Superior temporal gyrus (tissue), 1 donor: ENCODE measurements at regions not wholly inside any gene's neighbourhood (a gene's known extent, or its start where the extent isn't known, plus 50 kb on each side); places are given as distances from the start of the nearest gene placed in this dataset.
"Not testable (repeated sequence)": the region's sequence is repeated elsewhere in the genome, so short reads cannot be mapped to it uniquely, and the experiment has no call there.

Experiments
- DNase-seq: peaks from one replicate; pipeline ENCODE4 v3.0.0-alpha.2; 2016; ENCODE audit errors: extremely low spot score

GRCh38 chr2:111366641-111367029 is 245.9 kb downstream of the BCL2L11 start:
- not testable (repeated sequence) for DNase-seq

- not testable (repeated sequence) for DNase-seq
Observed at GRCh38 chr2:111367080-111367479, 246.4 kb downstream of the BCL2L11 start.

GRCh38 chr2:111367871-111368270 is 247.2 kb downstream of the BCL2L11 start:
- DNase-seq: not testable (repeated sequence)

GRCh38 chr2:111368288-111368687 is 247.6 kb downstream of the BCL2L11 start:
- not testable (repeated sequence) for DNase-seq

- DNase-seq: not testable (repeated sequence)
Observed at GRCh38 chr2:111373060-111373459, 252.3 kb downstream of the BCL2L11 start.

GRCh38 chr2:111373989-111374388 is 253.3 kb downstream of the BCL2L11 start:
- DNase-seq: not testable (repeated sequence)

GRCh38 chr2:111374734-111375133 is 254.0 kb downstream of the BCL2L11 start:
- not testable (repeated sequence) for DNase-seq

- DNase-seq: not testable (repeated sequence)
Observed at GRCh38 chr2:111375320-111375883, 254.7 kb downstream of the BCL2L11 start.

GRCh38 chr2:111376272-111376970 is 255.7 kb downstream of the BCL2L11 start:
- DNase-seq: not testable (repeated sequence)

- not testable (repeated sequence) for DNase-seq
Observed at GRCh38 chr2:111376971-111377352, 256.2 kb downstream of the BCL2L11 start.

- not testable (repeated sequence) for DNase-seq
Observed at GRCh38 chr2:111377386-111377959, 256.8 kb downstream of the BCL2L11 start.

- not testable (repeated sequence) for DNase-seq
Observed at GRCh38 chr2:111378348-111378747, 257.6 kb downstream of the BCL2L11 start.

- DNase-seq: not testable (repeated sequence)
Observed at GRCh38 chr2:111380733-111381439, 260.2 kb downstream of the BCL2L11 start.

GRCh38 chr2:111381530-111382306 is 261.0 kb downstream of the BCL2L11 start:
- DNase-seq: not testable (repeated sequence)

- DNase-seq: not testable (repeated sequence)
Observed at GRCh38 chr2:111382507-111382906, 261.8 kb downstream of the BCL2L11 start.

GRCh38 chr2:111383311-111383710 is 262.6 kb downstream of the BCL2L11 start:
- not testable (repeated sequence) for DNase-seq

- not testable (repeated sequence) for DNase-seq
Observed at GRCh38 chr2:111385226-111385957, 264.7 kb downstream of the BCL2L11 start.

GRCh38 chr2:111390605-111391004 is 269.9 kb downstream of the BCL2L11 start:
- not testable (repeated sequence) for DNase-seq

- not testable (repeated sequence) for DNase-seq
Observed at GRCh38 chr2:111395350-111396128, 274.8 kb downstream of the BCL2L11 start.
